PFSK-1 (cell line): ENCODE measurements at regions not wholly inside any gene's neighbourhood (a gene's known extent, or its start where the extent isn't known, plus 50 kb on each side); places are given as distances from the start of the nearest gene placed in this dataset.

ENCODE experiments used
- SIN3A ChIP-seq: IDR thresholded peaks from 2 replicates; pipeline ENCODE4 v1.6.1; 2012; ENCODE audit warnings: mild to moderate bottlenecking, low read length, moderate library complexity, borderline replicate concordance; ENCODE audit not compliant: insufficient read depth
- TF ChIP-seq, protein P1 (sequence below), 2 experiments: IDR thresholded peaks; 2 replicates each; pipeline versions ENCODE4 v1.6.1 to v1.8.0; 2011 to 2012; ENCODE audit warnings: low read depth in 2 of 2, low read length in 2 of 2, control low read depth in 1 of 2, inconsistent platforms in 1 of 2, mild to moderate bottlenecking in 1 of 2, moderate library complexity in 1 of 2; ENCODE audit not compliant: insufficient read depth in 1 of 2

DNA sequence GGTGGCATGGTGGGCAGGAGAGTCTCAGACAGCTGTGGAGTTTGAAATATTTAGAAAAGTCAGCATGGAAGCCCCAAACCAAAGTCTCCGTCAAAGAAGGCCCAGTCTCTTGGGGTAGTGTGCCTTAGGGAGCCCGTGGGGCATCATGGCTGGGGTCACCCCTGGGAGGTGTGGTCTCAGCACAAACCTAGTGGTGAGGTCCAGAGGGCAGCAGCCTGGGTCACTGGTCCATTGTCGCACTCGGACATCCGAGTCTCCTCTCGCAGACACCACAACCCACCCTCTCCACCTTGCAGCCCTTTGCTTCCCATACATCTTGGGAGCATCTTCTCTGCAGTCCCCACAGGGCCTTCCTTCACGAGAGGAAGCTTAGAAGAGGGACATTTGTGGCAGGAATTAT is 588.0 kb upstream of the TMEM132C start:
- TF ChIP-seq SIN3A, result no peak
- TF ChIP-seq, protein P1, sequence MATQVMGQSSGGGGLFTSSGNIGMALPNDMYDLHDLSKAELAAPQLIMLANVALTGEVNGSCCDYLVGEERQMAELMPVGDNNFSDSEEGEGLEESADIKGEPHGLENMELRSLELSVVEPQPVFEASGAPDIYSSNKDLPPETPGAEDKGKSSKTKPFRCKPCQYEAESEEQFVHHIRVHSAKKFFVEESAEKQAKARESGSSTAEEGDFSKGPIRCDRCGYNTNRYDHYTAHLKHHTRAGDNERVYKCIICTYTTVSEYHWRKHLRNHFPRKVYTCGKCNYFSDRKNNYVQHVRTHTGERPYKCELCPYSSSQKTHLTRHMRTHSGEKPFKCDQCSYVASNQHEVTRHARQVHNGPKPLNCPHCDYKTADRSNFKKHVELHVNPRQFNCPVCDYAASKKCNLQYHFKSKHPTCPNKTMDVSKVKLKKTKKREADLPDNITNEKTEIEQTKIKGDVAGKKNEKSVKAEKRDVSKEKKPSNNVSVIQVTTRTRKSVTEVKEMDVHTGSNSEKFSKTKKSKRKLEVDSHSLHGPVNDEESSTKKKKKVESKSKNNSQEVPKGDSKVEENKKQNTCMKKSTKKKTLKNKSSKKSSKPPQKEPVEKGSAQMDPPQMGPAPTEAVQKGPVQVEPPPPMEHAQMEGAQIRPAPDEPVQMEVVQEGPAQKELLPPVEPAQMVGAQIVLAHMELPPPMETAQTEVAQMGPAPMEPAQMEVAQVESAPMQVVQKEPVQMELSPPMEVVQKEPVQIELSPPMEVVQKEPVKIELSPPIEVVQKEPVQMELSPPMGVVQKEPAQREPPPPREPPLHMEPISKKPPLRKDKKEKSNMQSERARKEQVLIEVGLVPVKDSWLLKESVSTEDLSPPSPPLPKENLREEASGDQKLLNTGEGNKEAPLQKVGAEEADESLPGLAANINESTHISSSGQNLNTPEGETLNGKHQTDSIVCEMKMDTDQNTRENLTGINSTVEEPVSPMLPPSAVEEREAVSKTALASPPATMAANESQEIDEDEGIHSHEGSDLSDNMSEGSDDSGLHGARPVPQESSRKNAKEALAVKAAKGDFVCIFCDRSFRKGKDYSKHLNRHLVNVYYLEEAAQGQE (IDR thresholded peaks at IDR 0.05; ENCODE audit: insufficient read depth in 1 of 2, low read depth in 2 of 2, low read length in 2 of 2), result no peak
